Body of pancreas (tissue), 4 donors: ENCODE measurements at regions not wholly inside any gene's neighbourhood (a gene's known extent, or its start where the extent isn't known, plus 50 kb on each side); places are given as distances from the start of the nearest gene placed in this dataset.

Source experiments
- CTCF ChIP-seq, 7 experiments: fragments of 450-650 bp in 4 of 7; fragments of 200-600 bp in 3 of 7; sonication (generic) in 3 of 7; IDR thresholded peaks; one replicate each; pipeline ENCODE4 v1.5.1; 2016 to 2019; ENCODE audit warnings: antibody characterized with exemption in 7 of 7
- POLR2A ChIP-seq, 3 donors: fragments of 450-650 bp; IDR thresholded peaks; one replicate each; pipeline ENCODE4 v1.6.1; 2016; ENCODE audit warnings: antibody characterized with exemption in 3 of 3, mild to moderate bottlenecking in 2 of 3

- TF ChIP-seq POLR2A (IDR thresholded peaks at IDR 0.05) (no peak), CTCF (IDR thresholded peaks at IDR 0.05) (no peak)
These were observed 756.2 kb downstream of the CDH9 start for GRCh38 chr5:26282190-26282589.
